ENCODE measurements at regions not wholly inside any gene's neighbourhood (a gene's known extent, or its start where the extent isn't known, plus 50 kb on each side); places are given as distances from the start of the nearest gene placed in this dataset.

GRCh38 chr12:104833756-104834155, 124.3 kb downstream of the SLC41A2 start:
- Histone ChIP-seq H3K27ac (replicated peaks) (no peak overlapping the region), H3K4me3 (replicated peaks; ENCODE audit: insufficient read depth, low read length) (no peak overlapping the region), H3K27me3 (ENCODE audit: insufficient read depth, poor library complexity, severe bottlenecking) (no peaks in the 10 kb centered on the region)
- TF ChIP-seq SPI1 (IDR thresholded peaks at IDR 0.05; ENCODE audit: borderline replicate concordance, low read depth) (no peak), POLR2AphosphoS5 (IDR thresholded peaks at IDR 0.05; ENCODE audit: low read depth) (no peak), GABPA (IDR thresholded peaks at IDR 0.05; ENCODE audit: low read depth) (no peak)
- TF ChIP-seq, protein P1, sequence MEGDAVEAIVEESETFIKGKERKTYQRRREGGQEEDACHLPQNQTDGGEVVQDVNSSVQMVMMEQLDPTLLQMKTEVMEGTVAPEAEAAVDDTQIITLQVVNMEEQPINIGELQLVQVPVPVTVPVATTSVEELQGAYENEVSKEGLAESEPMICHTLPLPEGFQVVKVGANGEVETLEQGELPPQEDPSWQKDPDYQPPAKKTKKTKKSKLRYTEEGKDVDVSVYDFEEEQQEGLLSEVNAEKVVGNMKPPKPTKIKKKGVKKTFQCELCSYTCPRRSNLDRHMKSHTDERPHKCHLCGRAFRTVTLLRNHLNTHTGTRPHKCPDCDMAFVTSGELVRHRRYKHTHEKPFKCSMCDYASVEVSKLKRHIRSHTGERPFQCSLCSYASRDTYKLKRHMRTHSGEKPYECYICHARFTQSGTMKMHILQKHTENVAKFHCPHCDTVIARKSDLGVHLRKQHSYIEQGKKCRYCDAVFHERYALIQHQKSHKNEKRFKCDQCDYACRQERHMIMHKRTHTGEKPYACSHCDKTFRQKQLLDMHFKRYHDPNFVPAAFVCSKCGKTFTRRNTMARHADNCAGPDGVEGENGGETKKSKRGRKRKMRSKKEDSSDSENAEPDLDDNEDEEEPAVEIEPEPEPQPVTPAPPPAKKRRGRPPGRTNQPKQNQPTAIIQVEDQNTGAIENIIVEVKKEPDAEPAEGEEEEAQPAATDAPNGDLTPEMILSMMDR (IDR thresholded peaks at IDR 0.05; ENCODE audit: insufficient read depth, low read length): no peak
- TF ChIP-seq, protein P2, sequence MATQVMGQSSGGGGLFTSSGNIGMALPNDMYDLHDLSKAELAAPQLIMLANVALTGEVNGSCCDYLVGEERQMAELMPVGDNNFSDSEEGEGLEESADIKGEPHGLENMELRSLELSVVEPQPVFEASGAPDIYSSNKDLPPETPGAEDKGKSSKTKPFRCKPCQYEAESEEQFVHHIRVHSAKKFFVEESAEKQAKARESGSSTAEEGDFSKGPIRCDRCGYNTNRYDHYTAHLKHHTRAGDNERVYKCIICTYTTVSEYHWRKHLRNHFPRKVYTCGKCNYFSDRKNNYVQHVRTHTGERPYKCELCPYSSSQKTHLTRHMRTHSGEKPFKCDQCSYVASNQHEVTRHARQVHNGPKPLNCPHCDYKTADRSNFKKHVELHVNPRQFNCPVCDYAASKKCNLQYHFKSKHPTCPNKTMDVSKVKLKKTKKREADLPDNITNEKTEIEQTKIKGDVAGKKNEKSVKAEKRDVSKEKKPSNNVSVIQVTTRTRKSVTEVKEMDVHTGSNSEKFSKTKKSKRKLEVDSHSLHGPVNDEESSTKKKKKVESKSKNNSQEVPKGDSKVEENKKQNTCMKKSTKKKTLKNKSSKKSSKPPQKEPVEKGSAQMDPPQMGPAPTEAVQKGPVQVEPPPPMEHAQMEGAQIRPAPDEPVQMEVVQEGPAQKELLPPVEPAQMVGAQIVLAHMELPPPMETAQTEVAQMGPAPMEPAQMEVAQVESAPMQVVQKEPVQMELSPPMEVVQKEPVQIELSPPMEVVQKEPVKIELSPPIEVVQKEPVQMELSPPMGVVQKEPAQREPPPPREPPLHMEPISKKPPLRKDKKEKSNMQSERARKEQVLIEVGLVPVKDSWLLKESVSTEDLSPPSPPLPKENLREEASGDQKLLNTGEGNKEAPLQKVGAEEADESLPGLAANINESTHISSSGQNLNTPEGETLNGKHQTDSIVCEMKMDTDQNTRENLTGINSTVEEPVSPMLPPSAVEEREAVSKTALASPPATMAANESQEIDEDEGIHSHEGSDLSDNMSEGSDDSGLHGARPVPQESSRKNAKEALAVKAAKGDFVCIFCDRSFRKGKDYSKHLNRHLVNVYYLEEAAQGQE (IDR thresholded peaks at IDR 0.05; ENCODE audit: insufficient replicate concordance, low read depth): no peak
- DNase-seq (ENCODE audit: low read depth in 1 of 2, low spot score in 1 of 2): no peak

DNA sequence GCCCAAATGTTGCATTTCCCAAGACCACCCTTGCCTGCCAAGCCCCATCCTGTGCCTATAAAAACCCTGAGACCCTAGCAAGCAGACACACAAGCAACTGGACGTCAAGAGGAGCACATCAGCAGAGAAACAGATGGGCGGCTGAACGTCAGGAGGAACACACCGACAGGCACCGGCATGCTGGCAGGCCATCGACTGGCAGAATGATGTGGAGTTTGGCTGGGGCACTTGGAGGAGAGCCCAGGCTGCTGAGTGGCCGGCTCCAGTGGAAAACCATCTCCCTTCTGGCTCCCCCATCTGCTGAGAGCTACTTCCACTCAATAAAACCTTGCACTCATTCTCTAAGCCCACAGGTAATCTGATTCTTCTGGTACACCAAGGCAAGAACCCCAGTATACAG, 130.1 kb downstream of the SLC41A2 start:
- TF ChIP-seq SPI1 (IDR thresholded peaks at IDR 0.05; ENCODE audit: borderline replicate concordance, low read depth) (no peak), POLR2AphosphoS5 (IDR thresholded peaks at IDR 0.05; ENCODE audit: low read depth) (no peak)
- TF ChIP-seq, protein P1 (IDR thresholded peaks at IDR 0.05; ENCODE audit: insufficient read depth, low read length): no peak

DNA sequence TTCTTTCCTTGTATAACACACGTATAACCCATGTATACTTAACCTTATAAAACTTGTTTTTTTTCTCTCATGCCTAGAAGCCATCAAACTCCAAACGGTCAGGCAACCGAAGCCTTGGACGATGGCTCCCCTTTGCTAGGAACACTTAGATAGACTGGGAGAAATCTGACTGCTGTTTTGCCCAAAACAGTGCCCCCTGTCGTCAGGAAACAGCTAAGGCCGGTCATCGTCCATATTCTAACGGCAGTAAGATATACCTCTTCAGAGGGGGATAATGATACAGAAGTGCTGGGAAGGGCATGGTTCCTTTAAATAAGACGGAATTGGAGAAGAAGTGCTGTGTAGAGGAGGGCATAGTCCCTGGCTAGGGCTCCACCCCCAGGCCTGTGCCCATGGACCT, 130.5 kb downstream of the SLC41A2 start:
- Histone ChIP-seq H3K27me3 (ENCODE audit: insufficient read depth, poor library complexity, severe bottlenecking) (no peaks in the 10 kb centered on the region), H3K4me3 (replicated peaks; ENCODE audit: insufficient read depth, low read length) (no peak overlapping the region), H3K27ac (replicated peaks) (no peak overlapping the region)
- TF ChIP-seq GABPA (IDR thresholded peaks at IDR 0.05; ENCODE audit: low read depth): no peak
- no peak for TF ChIP-seq SPI1 (IDR thresholded peaks at IDR 0.05; ENCODE audit: borderline replicate concordance, low read depth)
- TF ChIP-seq, protein P1 (IDR thresholded peaks at IDR 0.05; ENCODE audit: insufficient read depth, low read length): no peak
- TF ChIP-seq, protein P2 (IDR thresholded peaks at IDR 0.05; ENCODE audit: insufficient replicate concordance, low read depth): no peak
- DNase-seq (ENCODE audit: low read depth in 1 of 2, low spot score in 1 of 2): no peak

More for the DNA sequence above, 130.1 kb downstream of the SLC41A2 start:
- DNase-seq (ENCODE audit: low read depth in 1 of 2, low spot score in 1 of 2): no peak
- H3K4me3 ChIP-seq (replicated peaks; ENCODE audit: insufficient read depth, low read length): no peak overlapping the region
- no peaks in the 10 kb centered on the region for H3K27me3 ChIP-seq (ENCODE audit: insufficient read depth, poor library complexity, severe bottlenecking)
- H3K27ac ChIP-seq (replicated peaks): no peak overlapping the region

DNA sequence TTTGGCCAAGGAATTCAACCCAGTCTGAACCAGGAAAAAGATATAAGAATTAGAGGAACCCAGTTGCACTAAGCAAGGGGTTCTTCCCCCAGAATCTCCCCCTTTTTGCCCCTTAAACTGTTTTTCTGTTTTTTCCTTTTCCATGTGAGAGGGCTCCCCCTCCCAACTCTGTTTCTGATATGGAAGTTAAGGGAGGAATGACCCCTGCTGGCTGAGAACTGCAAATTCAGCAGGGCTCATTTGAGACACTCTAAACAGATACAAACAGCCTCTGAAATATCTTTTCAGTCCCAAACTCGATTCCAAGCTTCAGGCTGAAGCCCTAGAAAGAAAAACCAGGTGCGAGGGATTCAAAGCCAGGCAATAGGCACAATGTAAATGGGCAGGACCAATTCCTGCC, 132.7 kb downstream of the SLC41A2 start:
- DNase-seq (ENCODE audit: low read depth in 1 of 2, low spot score in 1 of 2): peak in 1 of 2 experiments; percentile 16
- H3K27ac ChIP-seq (replicated peaks): no peak overlapping the region
- H3K27me3 ChIP-seq (ENCODE audit: insufficient read depth, poor library complexity, severe bottlenecking): no peaks in the 10 kb centered on the region
- no peak overlapping the region for H3K4me3 ChIP-seq (replicated peaks; ENCODE audit: insufficient read depth, low read length)
- TF ChIP-seq GABPA (IDR thresholded peaks at IDR 0.05; ENCODE audit: low read depth) (no peak), POLR2AphosphoS5 (IDR thresholded peaks at IDR 0.05; ENCODE audit: low read depth) (no peak), SPI1 (IDR thresholded peaks at IDR 0.05; ENCODE audit: borderline replicate concordance, low read depth) (no peak)
- TF ChIP-seq, protein P2 (IDR thresholded peaks at IDR 0.05; ENCODE audit: insufficient replicate concordance, low read depth): no peak
- TF ChIP-seq, protein P1 (IDR thresholded peaks at IDR 0.05; ENCODE audit: insufficient read depth, low read length): peak; percentile 12
